Middle frontal gyrus (tissue), 1 donor: ENCODE measurements at regions not wholly inside any gene's neighbourhood (a gene's known extent, or its start where the extent isn't known, plus 50 kb on each side); places are given as distances from the start of the nearest gene placed in this dataset.

ENCODE experiments used
- DNase-seq: peaks from one replicate; pipeline ENCODE4 v3.0.0-alpha.2; 2015; ENCODE audit warnings: low spot score; ENCODE audit errors: extremely low spot score

DNA sequence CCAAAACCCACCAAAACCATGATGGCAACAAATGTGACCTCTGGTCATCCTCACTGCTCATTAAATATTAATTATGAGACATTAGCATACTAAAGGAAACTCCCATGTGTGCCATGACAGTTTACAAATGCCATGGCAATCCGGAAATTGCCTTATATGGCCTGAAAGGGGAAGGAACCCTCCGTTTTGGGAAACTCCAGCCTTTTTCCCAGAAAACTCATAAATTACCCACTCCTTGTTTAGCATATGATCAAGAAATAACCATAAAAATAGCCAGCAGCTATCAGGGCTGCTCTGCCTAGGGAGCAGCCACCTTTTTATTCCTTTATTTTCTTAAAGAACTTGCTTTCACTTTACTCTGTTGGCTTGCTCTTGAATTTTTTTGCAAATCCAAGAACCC is 992.7 kb downstream of the NTRK3 start:
- no peak for DNase-seq

DNA sequence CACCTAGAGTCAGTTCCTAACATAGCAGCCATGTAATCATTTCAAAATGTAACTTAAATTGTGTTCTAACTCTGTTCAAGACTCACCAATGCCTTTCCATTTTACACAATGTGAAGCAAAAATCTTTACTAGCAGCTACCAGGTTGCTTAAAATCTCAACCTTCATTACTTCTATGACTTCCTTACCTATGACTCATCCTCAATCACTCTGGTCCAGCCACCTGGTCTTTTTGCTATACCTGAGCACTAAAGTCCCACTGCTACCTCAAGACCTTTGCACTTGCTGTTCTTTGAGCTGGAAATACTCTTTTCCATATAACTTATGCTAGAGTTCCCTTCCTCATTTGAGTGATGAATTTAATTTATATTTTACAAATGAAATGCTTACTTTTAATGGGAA is 993.2 kb downstream of the NTRK3 start:
- no peak for DNase-seq

DNA sequence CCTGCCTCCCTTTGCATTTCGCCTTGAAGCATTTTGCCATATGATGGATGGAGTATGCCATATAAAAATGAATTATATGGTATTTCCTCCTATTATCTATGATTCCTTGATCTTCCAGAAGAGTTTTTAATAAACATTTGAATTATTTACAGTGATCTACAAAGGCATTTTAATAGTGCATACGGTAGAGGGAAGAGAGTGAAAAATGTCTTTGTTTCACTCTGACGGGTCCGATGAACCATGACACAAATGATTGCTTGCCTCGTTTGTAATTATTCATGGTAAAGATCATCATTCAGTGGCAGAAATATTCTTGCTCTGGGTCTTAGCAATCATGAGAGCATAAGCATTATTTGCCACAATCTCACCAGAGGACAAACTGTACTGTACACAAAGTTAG is 1010.9 kb downstream of the NTRK3 start:
- no peak for DNase-seq

DNA sequence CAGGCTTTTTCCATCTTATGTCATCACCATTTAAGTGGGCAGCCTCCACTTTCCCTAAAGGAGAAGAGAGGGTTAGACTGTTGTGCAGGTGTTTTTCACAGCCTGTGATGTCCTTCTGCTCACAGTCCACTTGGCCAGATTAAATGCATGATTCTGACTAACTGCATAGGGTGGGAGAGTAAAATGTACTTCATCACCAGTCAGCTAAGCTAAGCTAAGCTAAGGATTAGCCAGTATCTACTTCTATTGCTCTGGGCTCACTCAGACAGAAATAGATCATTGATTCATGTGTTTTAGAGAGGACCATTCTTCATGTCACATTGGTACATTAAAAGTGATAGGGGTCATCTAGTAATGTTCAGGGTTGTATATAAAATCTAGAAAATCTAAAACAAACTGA is 1013.1 kb downstream of the NTRK3 start:
- no peak for DNase-seq

DNA sequence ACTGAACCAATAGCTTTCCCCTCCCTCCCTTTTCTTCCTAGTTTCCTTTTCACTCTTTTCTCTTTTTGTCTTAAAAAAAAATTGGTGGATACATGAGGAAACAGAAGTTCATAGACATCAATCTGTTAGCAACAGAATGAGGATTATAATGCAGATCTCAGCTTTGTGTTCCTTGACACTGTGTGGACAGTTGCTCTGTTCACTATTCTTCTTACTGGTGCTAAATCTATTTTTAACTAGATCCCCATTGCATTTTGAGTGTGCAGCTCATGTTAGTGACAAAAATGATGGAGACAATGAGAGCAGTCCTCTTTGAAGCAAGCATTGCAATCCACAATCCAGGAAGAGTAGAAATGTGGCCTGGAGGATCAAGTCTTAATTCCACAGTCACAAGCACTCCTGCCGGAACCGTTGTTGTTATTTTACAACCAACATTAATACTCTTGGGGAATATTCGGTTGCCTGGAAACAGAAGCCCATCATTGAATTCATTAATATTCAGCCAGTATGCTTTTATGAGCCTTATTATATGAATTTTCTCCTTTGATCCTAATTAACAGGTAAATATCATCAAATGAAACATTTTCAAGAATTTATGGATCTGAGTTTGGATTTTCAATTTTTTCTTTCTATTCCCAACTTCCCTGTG is 1016.8 kb downstream of the NTRK3 start:
- no peak for DNase-seq

DNA sequence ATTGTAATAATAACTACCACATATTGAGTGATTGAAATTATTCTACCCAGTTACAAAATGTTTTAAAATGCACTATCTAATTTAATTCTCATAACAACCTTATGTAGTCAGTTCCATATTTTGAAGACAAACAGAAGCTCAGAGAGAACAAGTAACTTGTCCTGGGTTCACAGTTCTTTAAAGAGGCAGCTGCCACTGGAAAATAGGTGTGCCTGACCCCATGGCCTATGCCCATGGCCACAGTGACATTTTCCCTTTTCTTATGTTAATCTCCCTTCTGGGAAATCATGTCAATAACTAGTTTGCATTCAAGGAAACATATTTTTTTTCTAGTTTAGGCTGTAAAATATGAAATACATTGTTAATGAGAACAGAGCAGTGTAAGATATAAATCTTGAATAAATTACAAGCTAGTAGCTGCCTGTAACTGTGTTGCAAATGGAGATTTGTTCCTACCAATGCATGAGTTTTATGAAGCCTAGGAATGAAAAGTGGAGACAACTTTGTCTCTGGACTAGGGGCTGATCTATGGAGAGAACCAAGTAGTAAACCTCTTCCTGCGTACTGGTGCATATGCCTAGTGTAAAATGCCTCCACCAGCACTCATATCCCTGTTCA is 1018.0 kb downstream of the NTRK3 start:
- no peak for DNase-seq

DNA sequence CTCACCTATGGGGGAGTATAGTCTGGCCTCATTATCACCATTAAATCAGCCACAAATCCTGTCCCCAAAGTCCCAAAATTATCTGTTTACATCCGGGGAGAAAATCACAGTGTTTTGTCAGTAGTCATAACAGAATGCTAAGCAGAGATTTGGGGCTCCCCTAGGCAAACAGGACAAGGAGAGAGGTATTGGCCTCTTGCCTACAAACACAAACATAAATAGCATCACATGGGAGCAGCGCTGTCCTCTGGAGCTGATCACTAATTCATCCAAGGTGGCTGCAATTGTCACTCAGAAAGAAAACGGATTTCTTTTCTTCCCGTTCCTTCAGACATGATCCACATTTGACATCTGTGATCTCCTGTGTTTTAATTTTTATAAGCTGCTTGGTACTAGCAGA is 1028.1 kb downstream of the NTRK3 start:
- no peak for DNase-seq

DNA sequence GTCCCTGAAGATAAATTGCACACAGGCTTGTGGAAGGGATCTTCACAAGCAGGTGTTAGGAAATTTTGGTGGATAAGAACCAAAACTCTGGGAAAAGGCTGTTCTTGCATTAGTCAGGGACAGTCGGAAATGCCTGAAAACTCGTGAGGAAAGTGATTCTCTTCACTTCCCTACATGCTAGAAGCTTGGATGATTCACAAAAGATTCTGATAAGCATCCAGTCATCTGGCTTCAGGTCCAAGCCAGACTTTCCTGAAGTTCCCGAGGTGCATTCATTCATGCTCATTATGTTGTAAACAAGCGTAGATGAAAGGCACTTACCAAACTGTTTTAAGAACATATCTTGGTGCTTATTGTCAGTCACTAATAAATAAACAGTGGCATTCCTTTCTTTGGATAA is 1028.7 kb downstream of the NTRK3 start:
- DNase-seq = no peak

DNA sequence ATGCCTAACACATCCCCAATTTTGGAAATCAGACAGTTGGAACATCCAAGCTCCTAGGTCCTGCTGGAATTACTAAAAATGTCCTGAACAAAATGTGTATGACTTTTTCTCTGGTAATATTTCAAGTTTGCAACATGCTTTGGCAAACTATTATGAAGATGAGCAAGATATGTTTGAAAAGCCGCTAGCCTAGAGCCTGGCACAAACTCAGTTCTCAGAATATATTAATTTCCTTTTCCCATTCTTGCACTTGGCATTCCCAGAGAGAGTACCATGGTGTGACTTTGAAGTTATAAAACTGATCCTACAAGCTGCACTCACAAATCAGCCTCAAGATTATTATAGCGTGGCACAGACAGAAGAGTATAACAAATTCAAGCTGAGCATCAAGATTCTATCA is 1031.1 kb downstream of the NTRK3 start:
- no peak for DNase-seq

DNA sequence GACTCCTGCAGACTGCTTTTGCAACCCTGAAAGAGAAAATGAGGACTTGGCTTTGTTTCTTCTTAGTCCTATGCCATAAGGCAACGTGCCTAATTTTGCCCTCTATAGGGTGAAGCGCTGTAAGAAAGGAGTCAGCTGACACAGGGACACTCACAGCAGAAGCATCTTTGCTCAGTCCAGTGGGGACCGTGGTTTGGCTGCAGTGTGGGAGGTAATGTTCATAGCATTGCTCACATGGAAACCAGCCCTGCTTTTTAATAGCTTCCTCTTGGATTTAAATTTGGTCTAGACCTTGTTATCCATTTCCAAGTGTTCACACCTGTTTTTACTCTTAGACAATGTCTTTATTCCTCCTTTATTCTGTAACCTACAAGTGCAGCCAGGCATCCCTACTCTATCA is 1032.1 kb downstream of the NTRK3 start:
- no peak for DNase-seq

DNA sequence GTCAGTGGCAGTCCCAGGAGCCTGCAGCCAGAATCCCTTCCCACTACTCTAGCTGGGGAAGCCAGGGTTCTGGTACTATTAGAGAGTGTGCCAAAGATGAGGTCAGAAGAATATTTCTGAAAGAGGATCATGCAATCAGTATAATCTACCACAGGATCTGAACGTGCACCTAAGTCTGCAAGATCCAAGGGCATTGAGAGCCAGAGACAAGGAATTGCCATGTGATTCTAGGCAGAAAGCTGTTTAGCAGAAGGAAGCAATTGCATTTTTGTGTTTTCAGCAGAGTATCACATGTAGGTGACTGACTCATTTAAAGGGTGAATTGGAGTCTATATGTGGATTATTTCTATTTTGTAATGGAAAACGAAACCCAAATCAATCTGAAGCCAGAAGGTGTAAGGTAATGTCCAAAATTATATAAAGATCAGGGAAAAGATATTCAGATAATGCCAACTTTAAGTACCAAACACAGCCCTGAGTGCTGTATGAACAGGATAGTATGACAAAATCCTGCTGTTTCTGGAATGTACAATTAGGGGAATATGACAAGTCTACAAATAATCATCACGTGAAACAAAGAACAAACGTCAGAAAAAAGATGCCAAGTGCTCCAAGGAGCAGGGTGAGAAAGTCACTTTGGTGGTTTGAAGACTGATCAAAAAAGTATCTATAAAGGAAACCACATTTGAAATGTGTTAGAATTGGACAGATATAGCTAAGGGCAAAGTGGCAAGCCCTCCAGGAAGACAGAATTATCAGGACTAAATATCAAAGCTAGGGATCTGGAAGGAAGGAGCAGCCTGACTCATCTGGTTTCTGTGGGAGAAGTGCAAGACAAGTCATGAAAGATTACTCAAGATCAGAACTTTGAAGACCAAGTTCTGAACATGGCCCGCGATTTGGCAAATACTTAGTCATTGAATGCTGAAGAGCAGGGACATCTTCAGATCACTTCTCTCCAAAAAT is 1036.6 kb downstream of the NTRK3 start:
- no peak for DNase-seq

DNA sequence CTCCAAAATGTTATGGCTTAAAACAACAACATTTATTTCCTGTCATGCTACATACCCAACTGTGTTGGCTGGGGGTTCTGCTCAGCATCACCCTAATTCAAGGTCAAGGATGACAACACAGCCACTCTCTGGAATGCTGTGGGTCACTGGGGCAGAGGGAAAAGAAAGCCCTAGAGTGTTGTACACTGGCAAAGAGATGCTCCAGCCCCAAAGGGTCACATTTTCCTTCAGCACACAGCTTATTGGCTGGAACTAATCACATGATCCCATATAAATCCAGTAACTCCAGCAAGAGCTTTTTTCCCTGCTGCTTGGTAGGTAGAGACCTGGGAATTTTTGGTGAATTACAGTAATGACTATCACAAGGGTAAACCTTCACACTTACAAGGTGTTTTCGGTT is 1041.4 kb downstream of the NTRK3 start:
- no peak for DNase-seq

DNA sequence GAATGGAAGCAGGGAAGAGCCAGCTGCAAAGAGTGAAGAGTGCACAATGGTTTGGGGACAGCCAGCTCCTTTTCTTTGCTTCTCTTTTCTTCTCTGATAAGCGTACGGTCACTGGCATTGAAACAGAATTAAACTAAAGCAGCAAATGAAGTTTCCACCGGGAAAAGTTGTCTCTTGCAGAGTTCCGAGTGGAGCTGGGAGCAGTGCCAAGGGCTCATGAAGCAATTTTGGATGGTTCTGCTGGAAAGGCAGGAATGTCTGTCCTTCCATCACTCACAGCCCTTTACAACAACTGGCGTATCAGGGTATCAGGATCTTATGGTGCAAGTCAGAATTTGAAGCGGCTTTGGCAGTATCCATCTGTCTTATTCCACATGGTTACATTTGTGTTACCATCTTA is 1042.9 kb downstream of the NTRK3 start:
- DNase-seq = no peak

DNA sequence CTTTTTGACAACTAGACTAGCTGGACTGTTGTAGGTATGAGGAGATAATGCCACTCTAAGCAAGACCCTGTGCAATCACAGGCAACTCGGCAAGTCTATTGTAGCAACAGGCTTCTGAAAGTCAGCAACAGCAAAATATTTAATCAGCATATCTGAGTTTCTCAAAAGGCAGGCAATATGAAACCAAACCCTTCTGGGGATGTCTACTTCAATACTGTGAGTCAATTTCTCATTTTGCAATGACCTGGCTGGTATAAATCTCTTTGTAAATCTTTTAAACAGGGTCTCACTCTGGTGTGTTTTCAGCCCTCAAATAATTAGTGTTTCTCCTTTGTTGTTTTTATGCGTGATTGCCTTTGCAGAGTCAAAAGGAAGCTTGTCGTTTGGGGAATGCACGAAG is 1044.5 kb downstream of the NTRK3 start:
- DNase-seq = no peak

DNA sequence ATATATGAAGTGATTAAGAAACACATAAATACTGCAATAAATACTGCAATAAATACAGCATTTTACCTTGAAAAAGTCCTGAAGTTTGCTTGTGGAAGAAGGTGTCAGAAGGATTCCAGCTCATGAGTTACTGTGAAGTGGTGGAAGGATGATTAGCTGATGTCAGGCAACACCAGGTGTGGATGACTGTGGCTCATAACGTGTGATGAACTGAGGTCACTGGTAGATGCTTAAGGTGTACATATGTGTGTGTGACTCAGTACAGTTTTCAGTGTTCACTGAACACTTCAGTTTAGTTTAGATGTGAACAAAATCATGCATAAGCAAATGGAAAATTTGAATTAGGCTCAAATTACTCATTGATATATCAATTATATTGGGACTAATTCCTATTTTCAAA is 1045.0 kb downstream of the NTRK3 start:
- no peak for DNase-seq

DNA sequence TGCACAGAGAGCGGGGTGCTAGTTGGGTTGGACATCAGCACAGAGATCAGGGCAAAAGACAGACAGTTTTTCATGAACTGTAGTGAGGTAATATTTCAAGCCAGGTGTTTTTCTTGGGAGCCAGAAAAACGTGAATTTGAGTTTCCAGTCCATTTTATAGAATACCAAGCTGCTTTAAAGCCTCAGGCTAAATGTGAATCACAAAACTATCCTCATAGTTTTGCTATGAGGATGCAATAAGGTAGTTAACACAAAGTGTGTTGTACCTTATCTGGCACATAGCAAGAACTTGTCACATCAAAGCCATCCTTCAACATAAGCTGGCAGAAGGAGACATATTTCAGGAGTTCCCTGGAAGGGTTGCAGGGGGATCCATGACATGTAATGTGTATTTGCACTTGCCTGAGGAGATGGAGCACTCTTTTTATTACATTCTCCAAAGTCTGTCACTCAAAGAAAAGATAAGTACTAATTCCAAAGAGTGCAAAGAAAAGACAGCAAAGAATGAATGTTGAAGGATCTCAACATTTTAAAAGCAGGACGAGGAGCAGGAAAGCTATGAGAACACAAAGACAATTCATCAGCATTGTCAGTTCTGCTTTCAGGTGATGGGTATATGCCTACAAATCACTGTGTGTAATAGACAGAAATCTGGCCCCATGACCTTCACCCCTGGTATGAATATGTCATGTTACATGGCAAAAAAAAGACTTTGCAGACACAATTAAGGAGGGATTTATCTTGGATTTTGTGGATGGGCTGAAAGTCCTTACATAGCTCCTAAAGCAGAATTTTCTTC is 1046.4 kb downstream of the NTRK3 start:
- no peak for DNase-seq

DNA sequence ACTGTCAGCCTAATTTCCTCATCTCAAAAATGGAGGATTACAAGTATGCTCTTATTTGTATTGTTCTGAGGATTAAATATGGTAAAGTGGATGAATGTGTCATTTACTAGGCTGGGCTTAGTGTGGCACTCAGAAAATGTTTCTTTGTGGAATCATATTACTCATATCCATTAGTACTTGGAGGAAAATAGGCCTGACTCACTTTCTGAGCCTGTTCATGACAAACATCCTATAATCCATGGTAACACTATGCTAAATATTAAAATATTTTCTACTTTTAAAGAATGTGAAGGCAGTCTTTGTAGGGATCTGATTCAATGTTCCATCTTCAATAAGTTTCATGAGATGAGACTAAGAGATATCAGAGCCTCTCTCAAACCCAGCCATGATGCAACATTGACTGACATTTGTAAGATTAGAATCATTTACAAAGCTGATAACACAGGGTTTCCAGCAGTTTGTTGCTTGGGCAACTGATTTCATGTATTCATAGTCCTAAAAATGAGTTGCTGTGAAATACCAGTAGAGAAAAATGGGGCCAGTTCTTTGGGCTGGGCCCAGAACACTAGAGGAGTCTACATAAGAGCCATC is 1048.5 kb downstream of the NTRK3 start:
- DNase-seq = no peak

DNA sequence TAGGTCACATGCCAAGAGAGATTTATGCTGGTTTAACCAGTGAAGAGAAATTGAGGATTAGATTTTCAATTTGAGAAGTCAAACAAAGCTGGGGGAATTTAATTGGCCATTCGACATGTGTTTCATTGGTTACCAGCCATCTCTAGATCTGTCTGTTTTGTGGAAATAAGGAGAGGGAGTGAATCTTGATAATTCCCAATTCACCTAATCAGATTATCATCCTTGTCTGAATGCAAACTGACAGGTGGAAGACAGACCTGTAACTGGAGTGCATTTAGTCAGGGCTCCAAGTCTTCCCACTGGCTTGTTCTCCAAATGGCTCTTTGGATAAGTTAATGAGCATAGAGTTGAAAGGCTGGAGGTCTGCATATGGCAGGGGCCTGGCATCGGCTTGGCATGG is 1049.3 kb downstream of the NTRK3 start:
- DNase-seq = no peak

DNA sequence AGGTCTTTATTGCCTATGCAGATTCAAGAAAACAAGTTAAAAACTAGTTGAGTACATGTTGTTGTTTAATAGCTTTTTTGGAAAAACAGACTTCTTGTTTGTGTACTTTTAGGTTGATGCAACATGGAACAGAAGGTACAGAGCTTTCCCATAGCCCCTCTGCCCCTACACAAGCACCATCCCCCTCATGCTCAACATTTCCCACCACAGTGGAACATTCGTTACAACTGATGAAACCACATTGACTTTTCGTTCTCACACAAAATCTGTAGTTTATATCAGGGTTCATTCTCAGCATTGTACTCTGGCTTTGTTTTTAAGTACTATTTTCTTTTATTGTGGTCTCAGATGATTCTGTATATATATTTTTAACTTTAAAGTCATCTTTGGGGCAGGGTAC is 1054.6 kb downstream of the NTRK3 start:
- no peak for DNase-seq

DNA sequence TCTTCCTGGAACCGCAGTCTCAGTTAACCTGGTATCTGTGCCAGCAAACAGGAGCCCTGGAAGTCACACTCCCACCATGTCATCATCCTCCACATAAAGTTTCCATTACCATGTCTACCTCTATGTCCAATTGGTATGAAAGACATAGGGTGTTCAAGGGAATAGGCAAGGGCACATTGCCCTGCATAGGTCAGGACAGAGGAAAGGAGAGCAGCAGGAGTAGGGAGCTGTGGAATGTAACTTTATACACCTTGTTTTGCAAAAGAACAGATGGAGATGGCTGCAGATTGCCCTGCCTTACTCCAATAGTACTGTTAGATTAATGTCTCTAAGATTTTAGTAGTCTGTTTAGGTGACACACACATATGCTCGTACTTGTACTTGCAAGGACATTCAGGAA is 1056.4 kb downstream of the NTRK3 start:
- no peak for DNase-seq

DNA sequence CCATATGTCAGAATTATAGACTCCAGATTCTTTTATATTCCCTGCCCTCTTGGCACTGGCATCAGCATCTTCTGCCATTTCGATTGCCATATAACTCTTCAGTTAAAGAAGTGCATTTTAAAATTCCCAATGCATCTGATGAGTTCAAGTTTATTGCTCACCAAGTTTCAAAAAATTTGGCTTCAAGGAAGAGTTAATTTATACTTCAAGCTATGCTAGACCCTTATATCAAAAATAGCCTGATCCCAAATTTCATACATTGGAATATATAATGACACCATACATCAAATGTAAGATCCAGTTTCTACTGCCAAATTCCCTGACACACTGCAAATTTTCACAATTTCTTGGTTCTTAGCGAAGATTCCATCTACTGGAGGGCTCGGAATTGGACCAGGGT is 1058.6 kb downstream of the NTRK3 start:
- DNase-seq = no peak
